Psoas muscle (tissue), 7 donors: ENCODE measurements at regions not wholly inside any gene's neighbourhood (a gene's known extent, or its start where the extent isn't known, plus 50 kb on each side); places are given as distances from the start of the nearest gene placed in this dataset.

Experiments
- ATAC-seq, 4 donors: fragments of 200-7000 bp; cut with Tn5 transposase; one replicate each; pipeline ENCODE4 v1.9.1; 2020; ENCODE audit warnings: moderate library complexity in 3 of 4, mild to moderate bottlenecking in 2 of 4
- DNase-seq, 2 donors: peaks; one replicate each; pipeline ENCODE4 v3.0.0-alpha.2; 2020
- H3K27ac ChIP-seq: fragments of 200-600 bp; one replicate; pipeline ENCODE4 v1.8.0; 2022
- H3K27me3 ChIP-seq, 3 donors: fragments of 200-600 bp in 1 of 3; one replicate each; pipeline versions ENCODE4 v1.6.1 to v1.8.0; 2013 to 2022; ENCODE audit warnings: low read length in 2 of 3, mild to moderate bottlenecking in 2 of 3, moderate library complexity in 1 of 3; ENCODE audit not compliant: insufficient read depth in 3 of 3
- H3K36me3 ChIP-seq, 2 donors: fragments of 200-600 bp in 1 of 2; one replicate each; pipeline versions ENCODE4 v1.6.1 to v1.8.0; 2013 to 2022; ENCODE audit warnings: low read depth in 1 of 2, mild to moderate bottlenecking in 1 of 2, moderate library complexity in 1 of 2; ENCODE audit not compliant: insufficient read depth in 1 of 2
- H3K4me1 ChIP-seq: fragments of 200-600 bp; one replicate; pipeline ENCODE4 v1.8.0; 2022
- H3K4me3 ChIP-seq: fragments of 200-600 bp; one replicate; pipeline ENCODE4 v1.8.0; 2022; ENCODE audit warnings: mild to moderate bottlenecking
- H3K9me3 ChIP-seq: fragments of 200-600 bp; one replicate; pipeline ENCODE4 v1.8.0; 2022
- CTCF ChIP-seq: fragments of 200-600 bp; IDR thresholded peaks from one replicate; pipeline ENCODE4 v1.8.0; 2022; ENCODE audit warnings: antibody characterized with exemption
- WGBS, 3 donors: extraction: QIAGEN DNeasy Blood & Tissue Kit; methylation state at CpG; one replicate each; pipeline versions ENCODE4 v1.1.6 to v1.1.7; 2013; 5-methylcytosine and 5-hydroxymethylcytosine counted together
- intact Hi-C, 2 donors: fragments of 100-400 bp; cut with DNase I; formaldehyde crosslinking; loops; one replicate each; pipeline versions ENCODE4 v1.11.0 to v1.14.2; 2022
- donor health status: healthy with polysubstance abuse.
- donor health status: DM: no; HTN: no; CAD: no; lungs with moderate emphysema.
- donor health status: Bipolar disorder and iron deficiency.
- donor health status: healthy.
- donor health status: DM: yes; HTN: yes; CAD: no.
- donor health status: DM: no; HTN: no; CAD: no.
- donor health status: DM: yes; HTN: yes; CAD: no.

GRCh38 chr2:177326005-177326404 is 61.5 kb upstream of the NFE2L2 start:
- 86 to 94% (median 93%) methylated on average over 3 of the region's 3 CpGs for whole genome bisulfite sequencing, 3 donors
- Histone ChIP-seq H3K27me3 (no peaks in the 10 kb centered on the region), H3K4me3 (no peak overlapping the region), H3K36me3 (peaks cover 0 to 3% of the 10 kb centered on the region in 2 donors), H3K27ac (no peak overlapping the region), H3K9me3 (no peaks in the 10 kb centered on the region), H3K4me1 (no peaks in the 10 kb centered on the region)
- intact Hi-C loops: loop anchor here (5.0 kb wide), 2 partner anchors 44 to 59 kb away; no protein-coding TSS in a partner anchor
- DNase-seq (no peak), ATAC-seq (no peak)
- no peak for TF ChIP-seq CTCF

- intact Hi-C loops: loop anchor here (5.0 kb wide), 2 partner anchors 44 to 59 kb away; no protein-coding TSS in a partner anchor
Measured at GRCh38 chr2:177326591-177326990, 62.1 kb upstream of the NFE2L2 start.

GRCh38 chr2:177327009-177327408 is 62.5 kb upstream of the NFE2L2 start:
- intact Hi-C loops: loop anchor here (5.0 kb wide), 2 partner anchors 45 to 60 kb away; no protein-coding TSS in a partner anchor
- Histone ChIP-seq H3K27me3 (no peaks in the 10 kb centered on the region), H3K4me1 (peaks cover 3% of the 10 kb centered on the region), H3K4me3 (no peak overlapping the region), H3K36me3 (no peaks in the 10 kb centered on the region), H3K9me3 (no peaks in the 10 kb centered on the region), H3K27ac (no peak overlapping the region)
- DNase-seq (no peak), ATAC-seq (no peak)
- 63 to 73% (median 73%) methylated on average over 1 of the region's 1 CpG for WGBS, 3 donors
- no peak for TF ChIP-seq CTCF

More at GRCh38 chr2:177326591-177326990, 62.1 kb upstream of the NFE2L2 start:
- DNase-seq (no peak), ATAC-seq (no peak)
- H3K36me3 ChIP-seq: peaks cover 0 to 1% of the 10 kb centered on the region in 2 donors
- H3K4me3 ChIP-seq: no peak overlapping the region
- H3K9me3 ChIP-seq: no peaks in the 10 kb centered on the region
- H3K27ac ChIP-seq: no peak overlapping the region
- H3K27me3 ChIP-seq: no peaks in the 10 kb centered on the region
- no peak for TF ChIP-seq CTCF
- H3K4me1 ChIP-seq: no peaks in the 10 kb centered on the region

GRCh38 chr2:177328056-177328455 is 63.5 kb upstream of the NFE2L2 start:
- DNase-seq (no peak), ATAC-seq (no peak)
- Histone ChIP-seq H3K4me1 (peaks cover 6% of the 10 kb centered on the region), H3K27ac (no peak overlapping the region), H3K4me3 (no peak overlapping the region), H3K9me3 (no peaks in the 10 kb centered on the region), H3K36me3 (no peaks in the 10 kb centered on the region), H3K27me3 (no peaks in the 10 kb centered on the region)
- 84 to 92% (median 86%) methylated on average over 2 of the region's 2 CpGs for WGBS, 3 donors
- TF ChIP-seq CTCF: no peak
- intact Hi-C loops: loop anchor here (5.0 kb wide), 2 partner anchors 46 to 61 kb away; no protein-coding TSS in a partner anchor

- intact Hi-C loops: loop anchor here (5.0 kb wide), 2 partner anchors 47 to 62 kb away; no protein-coding TSS in a partner anchor
- DNase-seq (no peak), ATAC-seq (no peak)
- TF ChIP-seq CTCF: no peak
- no peaks in the 10 kb centered on the region for H3K9me3 ChIP-seq
- H3K36me3 ChIP-seq: peaks cover 0 to 6% of the 10 kb centered on the region in 2 donors
- WGBS, 3 donors: 87 to 93% (median 91%) methylated on average over 4 of the region's 4 CpGs
- H3K4me3 ChIP-seq: no peak overlapping the region
- H3K27me3 ChIP-seq: no peaks in the 10 kb centered on the region
- H3K27ac ChIP-seq: no peak overlapping the region
- peaks cover 6% of the 10 kb centered on the region for H3K4me1 ChIP-seq
Measured at GRCh38 chr2:177329064-177329463, 63.5 kb upstream of the AGPS start.
